D721Med (cell line): ENCODE measurements at regions not wholly inside any gene's neighbourhood (a gene's known extent, or its start where the extent isn't known, plus 50 kb on each side); places are given as distances from the start of the nearest gene placed in this dataset.
A peak's percentile ranks its signal among the peaks of the same experiment; 100 is the strongest.

Experiments used
- DNase-seq: peaks from one replicate; pipeline ENCODE4 v3.0.0; 2011; ENCODE audit warnings: low spot score; ENCODE audit not compliant: insufficient read length
- FAIRE-seq: peaks from 2 replicates; lab custom pipeline; 2011; peaks lifted over from hg19 to GRCh38; lab: Jason Lieb, UNC
- CTCF ChIP-seq: IDR thresholded peaks from 2 replicates; pipeline ENCODE4 v1.5.1; 2012; ENCODE audit warnings: mild to moderate bottlenecking, control low read depth; ENCODE audit not compliant: insufficient read depth; ENCODE audit errors: missing control alignments

- TF ChIP-seq CTCF, result no peak
- no peak for FAIRE-seq
- DNase-seq, result no peak
Measured at GRCh38 chr9:12194731-12195130, 498.5 kb upstream of the TYRP1 start.

GRCh38 chr9:12195456-12195855 lies 497.7 kb upstream of the TYRP1 start:
- no peak for DNase-seq
- TF ChIP-seq CTCF, result no peak
- peak; percentile 16 for FAIRE-seq

- FAIRE-seq, result no peak
- TF ChIP-seq CTCF, result no peak
- DNase-seq, result no peak
Measured at GRCh38 chr9:12204512-12204911, 488.7 kb upstream of the TYRP1 start.

- no peak for FAIRE-seq
- no peak for DNase-seq
- no peak for TF ChIP-seq CTCF
Measured at GRCh38 chr9:12212860-12213259, 480.3 kb upstream of the TYRP1 start.

- FAIRE-seq, result no peak
- no peak for TF ChIP-seq CTCF
- DNase-seq, result no peak
Measured at GRCh38 chr9:12221470-12221869, 471.7 kb upstream of the TYRP1 start.

- DNase-seq (no peak), FAIRE-seq (no peak)
- no peak for TF ChIP-seq CTCF
Measured at GRCh38 chr9:12224449-12224848, 468.7 kb upstream of the TYRP1 start.

GRCh38 chr9:12230708-12231107 lies 462.5 kb upstream of the TYRP1 start:
- no peak for TF ChIP-seq CTCF
- DNase-seq (no peak), FAIRE-seq (no peak)
